Fibroblast of skin of abdomen (primary cell): ENCODE measurements at regions not wholly inside any gene's neighbourhood (a gene's known extent, or its start where the extent isn't known, plus 50 kb on each side); places are given as distances from the start of the nearest gene placed in this dataset.
"Not testable (repeated sequence)": the region's sequence is repeated elsewhere in the genome, so short reads cannot be mapped to it uniquely, and the experiment has no call there.

Experiments
- DNase-seq: peaks from one replicate; pipeline ENCODE4 v3.0.0-alpha.2; 2013

- no peak for DNase-seq
Observed at GRCh38 chr12:131363393-131363792, 347.5 kb upstream of the SFSWAP start.

DNA sequence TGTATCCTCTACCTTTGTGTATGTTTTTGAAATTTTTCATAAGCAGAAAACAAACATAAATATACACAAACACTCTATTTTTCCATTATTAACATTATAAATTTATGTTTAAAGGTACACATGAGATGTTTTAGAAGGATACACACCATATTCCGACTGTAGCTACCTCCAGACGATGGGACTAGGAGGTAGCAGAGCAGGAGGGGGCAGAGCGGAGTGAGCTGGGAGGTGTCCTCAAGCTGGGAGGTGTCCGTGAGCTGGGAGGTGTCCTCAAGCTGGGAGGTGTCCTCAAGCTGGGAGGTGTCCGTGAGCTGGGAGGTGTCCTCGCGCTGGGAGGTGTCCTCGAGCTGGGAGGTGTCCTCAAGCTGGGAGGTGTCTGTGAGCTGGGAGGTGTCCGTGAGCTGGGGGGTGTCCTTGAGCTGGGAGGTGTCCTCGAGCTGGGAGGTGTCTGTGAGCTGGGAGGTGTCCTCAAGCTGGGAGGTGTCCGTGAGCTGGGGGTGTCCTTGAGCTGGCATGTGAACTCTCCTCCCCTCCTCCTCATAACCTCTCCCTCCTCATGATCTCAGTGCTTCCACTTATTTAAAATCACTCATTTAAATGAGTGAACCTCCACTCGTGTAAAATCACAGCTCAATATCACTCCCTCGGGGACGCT is 346.9 kb upstream of the SFSWAP start:
- DNase-seq: no peak

- DNase-seq: no peak
Observed at GRCh38 chr12:131364903-131365820, 345.7 kb upstream of the SFSWAP start.

- no peak for DNase-seq
Observed at GRCh38 chr12:131365821-131366260, 345.0 kb upstream of the SFSWAP start.

- DNase-seq: no peak
Observed at GRCh38 chr12:131366261-131366871, 344.5 kb upstream of the SFSWAP start.

DNA sequence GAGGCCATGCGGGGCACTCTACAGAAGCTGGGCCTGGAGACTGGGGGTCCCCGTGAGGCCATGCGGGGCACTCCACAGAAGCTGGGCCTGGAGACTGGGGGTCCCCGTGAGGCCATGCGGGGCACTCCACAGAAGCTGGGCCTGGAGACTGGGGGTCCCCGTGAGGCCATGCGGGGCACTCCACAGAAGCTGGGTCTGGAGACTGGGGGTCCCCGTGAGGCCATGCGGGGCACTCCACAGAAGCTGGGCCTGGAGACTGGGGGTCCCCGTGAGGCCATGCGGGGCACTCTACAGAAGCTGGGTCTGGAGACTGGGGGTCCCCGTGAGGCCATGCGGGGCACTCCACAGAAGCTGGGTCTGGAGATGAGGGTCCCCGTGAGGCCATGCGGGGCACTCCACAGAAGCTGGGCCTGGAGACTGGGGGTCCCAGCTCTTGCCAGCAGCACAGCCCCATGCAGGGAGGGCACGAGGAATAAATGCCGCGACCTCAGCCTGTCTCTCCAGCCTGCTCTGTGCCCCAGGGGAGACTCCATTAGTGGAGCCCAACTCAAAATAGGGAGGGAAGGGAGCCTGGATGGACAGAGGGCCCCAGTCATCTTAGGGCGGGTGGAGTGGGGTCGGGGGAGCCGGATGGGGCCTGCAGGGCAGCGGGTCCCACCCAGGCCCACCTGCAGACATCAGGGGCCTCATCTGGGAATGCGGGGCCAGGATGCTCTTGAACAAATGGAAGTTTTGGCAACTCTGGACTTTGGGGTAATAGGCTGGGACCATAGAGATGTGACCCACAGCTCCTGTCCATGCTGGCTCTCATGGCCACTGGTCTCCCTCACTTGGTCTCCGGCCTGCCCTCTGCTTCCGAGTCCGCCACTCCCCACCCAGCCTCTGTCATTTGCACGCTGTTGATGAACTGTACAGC is 343.6 kb upstream of the SFSWAP start:
- not testable (repeated sequence) for DNase-seq

DNA sequence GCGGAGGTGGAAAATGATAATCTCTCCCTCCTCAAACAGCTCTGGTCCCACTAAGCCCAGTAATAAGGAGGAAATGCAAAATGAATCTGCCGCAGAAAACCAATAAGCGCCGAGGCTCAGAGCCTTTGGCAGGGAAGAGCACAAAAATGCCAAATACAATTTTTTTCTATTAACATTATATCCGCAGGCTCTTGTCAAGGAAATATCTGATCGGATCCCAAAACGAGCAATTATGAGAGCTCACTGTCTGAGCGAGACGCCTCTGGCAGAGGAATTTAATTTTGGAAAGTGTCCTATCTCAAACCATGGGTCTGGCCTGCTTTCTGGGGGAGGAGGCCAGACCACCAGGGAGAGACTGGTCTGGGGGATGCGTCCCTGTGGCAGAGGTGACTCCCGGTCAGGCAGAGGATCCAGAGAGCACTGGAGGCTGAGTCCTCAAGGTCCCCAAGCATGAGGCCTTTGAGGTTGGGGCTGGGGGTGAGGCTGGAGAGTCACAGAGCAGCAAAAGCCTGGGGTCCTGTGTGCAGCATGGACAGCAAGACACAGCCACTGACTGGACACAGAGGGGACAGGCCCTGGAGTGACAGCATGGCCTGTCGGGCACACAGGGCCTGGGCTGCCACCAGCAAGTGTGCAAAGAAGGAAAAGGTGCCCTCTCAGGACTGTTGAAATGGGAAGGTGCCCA is 342.8 kb upstream of the SFSWAP start:
- no peak for DNase-seq

GRCh38 chr12:131368668-131369071 is 342.2 kb upstream of the SFSWAP start:
- no peak for DNase-seq

GRCh38 chr12:131369094-131369845 is 341.6 kb upstream of the SFSWAP start:
- no peak for DNase-seq

DNA sequence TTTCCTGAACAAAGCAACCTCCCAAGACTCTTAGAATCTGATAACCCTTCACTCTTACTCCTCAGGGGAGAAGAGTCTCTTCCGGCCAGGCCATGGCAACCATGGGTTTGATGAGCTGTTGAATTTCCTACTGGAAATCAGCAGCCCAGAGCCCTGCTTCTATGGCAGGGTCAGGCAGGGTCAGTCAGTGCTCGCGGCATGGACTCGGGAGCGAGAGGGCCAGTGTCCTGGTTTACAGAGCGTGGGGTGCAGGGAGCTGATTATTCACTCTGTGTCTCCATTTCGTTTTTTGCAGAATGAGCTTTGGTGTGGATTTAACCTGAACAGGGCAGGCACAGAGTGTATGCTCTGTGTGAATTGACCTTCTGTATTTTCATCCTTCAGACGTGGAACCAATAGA is 340.6 kb upstream of the SFSWAP start:
- DNase-seq: no peak

DNA sequence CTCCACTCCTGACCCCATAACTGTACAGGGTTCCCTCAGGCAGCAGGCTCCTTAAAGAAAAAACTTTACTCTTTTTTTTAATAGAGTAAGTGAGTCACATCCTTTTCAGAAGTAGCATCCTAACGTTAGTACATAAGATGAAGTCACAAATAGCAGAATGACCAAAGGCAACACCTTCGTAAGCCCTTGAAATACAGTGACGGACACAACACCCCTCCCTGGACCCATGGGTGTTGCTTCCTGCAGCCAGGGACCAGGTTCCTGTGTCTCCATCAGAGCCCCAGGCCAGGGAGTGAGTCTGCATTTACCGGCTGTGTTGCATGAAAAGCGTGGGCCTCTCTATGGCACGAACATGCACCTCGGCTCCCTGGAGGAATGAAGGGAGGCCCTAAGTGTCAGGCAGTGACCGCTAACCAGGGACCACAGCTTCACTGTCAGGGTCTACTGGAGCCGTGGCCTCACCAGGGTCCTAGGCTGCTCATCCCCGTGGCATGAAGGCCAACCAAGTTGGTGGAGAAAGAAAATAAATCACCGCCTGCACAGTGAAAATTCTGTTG is 340.0 kb upstream of the SFSWAP start:
- no peak for DNase-seq

DNA sequence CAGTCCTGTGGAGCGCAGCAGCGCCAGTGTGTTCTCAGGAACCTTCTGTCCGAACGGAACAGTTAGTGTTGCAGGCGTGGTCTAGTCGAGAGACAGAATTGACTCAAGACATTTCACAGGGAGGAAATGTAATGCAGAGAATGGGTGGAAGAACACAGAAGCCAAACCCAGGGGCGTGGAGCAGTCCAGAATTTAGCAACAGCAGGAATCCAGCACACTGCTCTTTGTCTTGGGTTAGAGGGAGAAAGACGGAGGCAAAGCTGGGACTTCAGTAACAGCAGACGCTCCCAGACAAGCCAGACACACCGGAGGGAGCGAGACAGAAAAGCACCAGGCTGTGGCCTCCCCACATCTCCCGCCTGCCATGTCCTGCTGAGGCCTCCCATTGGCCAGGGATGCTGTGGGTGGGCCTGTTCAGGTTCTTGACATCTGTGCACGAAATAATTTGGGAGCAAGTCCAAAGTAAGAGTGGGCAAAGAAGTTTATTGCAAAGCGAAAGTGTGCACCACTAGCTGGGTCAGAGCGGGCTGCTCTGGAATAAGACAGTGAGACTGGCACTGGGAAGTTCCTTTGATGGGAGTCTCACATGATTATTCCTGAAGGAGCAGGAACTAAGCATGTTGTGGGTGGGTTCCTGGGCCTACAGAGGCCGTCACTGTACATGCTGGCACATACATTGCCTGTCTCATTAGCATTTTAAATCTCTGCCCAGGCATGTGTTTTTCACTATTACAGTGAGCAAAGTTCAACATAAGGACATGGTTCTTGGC is 339.3 kb upstream of the SFSWAP start:
- DNase-seq: no peak

- no peak for DNase-seq
Observed at GRCh38 chr12:131372171-131372475, 338.8 kb upstream of the SFSWAP start.

DNA sequence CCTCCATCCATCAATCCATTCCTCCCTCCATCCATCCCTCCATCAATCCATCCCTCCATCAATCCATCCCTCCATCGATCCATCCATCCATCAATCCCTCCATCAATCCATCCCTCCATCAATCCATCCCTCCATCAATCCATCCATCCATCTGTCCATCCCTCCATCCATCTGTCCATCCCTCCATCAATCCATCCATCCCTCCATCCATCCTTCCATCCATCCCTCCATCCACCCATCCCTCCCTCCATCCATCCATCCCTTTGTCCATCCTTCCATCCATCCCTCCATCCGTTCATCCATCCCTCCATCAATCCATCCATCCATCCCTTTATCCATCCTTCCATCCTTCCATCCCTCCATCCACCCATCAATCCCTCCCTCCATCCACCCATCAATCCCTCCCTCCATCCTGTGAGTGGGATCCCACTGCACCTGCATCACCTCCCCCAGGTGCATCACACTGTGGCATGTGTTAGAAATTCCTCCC is 338.1 kb upstream of the SFSWAP start:
- DNase-seq: no peak

DNA sequence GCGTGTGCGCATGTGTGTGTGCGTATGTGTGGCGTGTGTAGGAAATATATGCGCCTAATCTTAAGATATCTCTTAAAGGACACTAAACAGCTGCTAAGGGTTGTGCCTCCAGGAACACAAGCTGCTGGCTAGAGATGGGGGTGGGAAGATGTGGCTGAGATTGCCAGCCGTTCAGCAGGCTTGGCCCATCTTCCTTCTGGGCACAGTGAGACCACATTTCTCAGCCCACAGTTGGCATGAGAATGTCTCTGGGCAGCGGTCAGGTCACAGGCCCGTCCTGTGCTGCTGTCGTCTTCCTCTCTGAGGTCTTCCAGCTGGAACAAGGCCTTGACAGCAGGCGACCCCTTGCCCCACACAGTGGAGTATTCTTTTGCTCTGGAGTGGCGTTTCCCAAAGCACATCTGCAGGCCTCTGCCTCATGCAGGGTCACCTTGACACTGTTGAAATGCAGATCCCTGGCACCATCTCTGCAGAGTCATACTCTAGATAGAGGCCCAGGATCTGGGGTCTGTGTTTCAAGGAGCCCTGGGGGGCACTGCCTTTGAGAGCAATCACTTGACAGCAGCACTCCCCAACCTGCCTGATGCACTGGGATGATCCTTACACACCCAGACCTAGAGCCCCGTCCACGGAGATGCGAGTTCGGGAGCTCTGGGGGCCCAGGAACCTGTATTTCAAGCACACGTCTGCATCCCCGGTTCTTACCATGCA is 335.5 kb upstream of the SFSWAP start:
- DNase-seq: no peak

- DNase-seq: no peak
Observed at GRCh38 chr12:131375972-131376345, 334.9 kb upstream of the SFSWAP start.

GRCh38 chr12:131378176-131378842 is 332.6 kb upstream of the SFSWAP start:
- no peak for DNase-seq

- DNase-seq: no peak
Observed at GRCh38 chr12:131378861-131379665, 331.8 kb upstream of the SFSWAP start.
